ENCODE measurements at regions not wholly inside any gene's neighbourhood (a gene's known extent, or its start where the extent isn't known, plus 50 kb on each side); places are given as distances from the start of the nearest gene placed in this dataset.

- Histone ChIP-seq H3F3A (ENCODE audit: control insufficient read depth, insufficient read depth) (no peaks in the 10 kb centered on the region), H3K27me3 (ENCODE audit: control insufficient read depth, low read length) (no peaks in the 10 kb centered on the region), H4K20me1 (ENCODE audit: control insufficient read depth, insufficient read depth, low read depth, low read length) (no peaks in the 10 kb centered on the region), H3K79me2 (ENCODE audit: control insufficient read depth, low read length) (no peaks in the 10 kb centered on the region), H3K27ac (ENCODE audit: low read depth, low read length) (no peak overlapping the region), H3K9me2 (replicated peaks; ENCODE audit: control insufficient read depth, low read length) (no peaks in the 10 kb centered on the region), H3K4me1 (ENCODE audit: control insufficient read depth, low read length) (no peaks in the 10 kb centered on the region), H3K4me2 (ENCODE audit: low read length) (no peak overlapping the region), H3K36me3 (ENCODE audit: control insufficient read depth, low read length) (no peaks in the 10 kb centered on the region), H3K9me3 (ENCODE audit: control insufficient read depth, insufficient read depth, low read length) (no peaks in the 10 kb centered on the region), H3K4me3 (ENCODE audit: low read length) (no peak overlapping the region)
- TF ChIP-seq EZH2phosphoT487 (IDR thresholded peaks at IDR 0.05; ENCODE audit: borderline replicate concordance, low read length) (no peak), CTCF (IDR thresholded peaks at IDR 0.05; ENCODE audit: low read depth, low read length, poor library complexity, severe bottlenecking) (no peak)
Measured at GRCh38 chr11:80726236-80726635, 1285.4 kb upstream of the TENM4 start.

- H3K27me3 ChIP-seq (ENCODE audit: control insufficient read depth, low read length), result no peaks in the 10 kb centered on the region
- H3K4me1 ChIP-seq (ENCODE audit: control insufficient read depth, low read length), result no peaks in the 10 kb centered on the region
- H3K36me3 ChIP-seq (ENCODE audit: control insufficient read depth, low read length), result no peaks in the 10 kb centered on the region
- H3K4me3 ChIP-seq (ENCODE audit: low read length), result no peak overlapping the region
- no peaks in the 10 kb centered on the region for H4K20me1 ChIP-seq (ENCODE audit: control insufficient read depth, insufficient read depth, low read depth, low read length)
- H3K4me2 ChIP-seq (ENCODE audit: low read length), result no peak overlapping the region
- no peaks in the 10 kb centered on the region for H3K9me3 ChIP-seq (ENCODE audit: control insufficient read depth, insufficient read depth, low read length)
- H3K27ac ChIP-seq (ENCODE audit: low read depth, low read length), result no peak overlapping the region
- H3K9me2 ChIP-seq (replicated peaks; ENCODE audit: control insufficient read depth, low read length), result no peaks in the 10 kb centered on the region
- no peaks in the 10 kb centered on the region for H3F3A ChIP-seq (ENCODE audit: control insufficient read depth, insufficient read depth)
- TF ChIP-seq CTCF (IDR thresholded peaks at IDR 0.05; ENCODE audit: low read depth, low read length, poor library complexity, severe bottlenecking) (no peak), EZH2phosphoT487 (IDR thresholded peaks at IDR 0.05; ENCODE audit: borderline replicate concordance, low read length) (no peak)
- no peaks in the 10 kb centered on the region for H3K79me2 ChIP-seq (ENCODE audit: control insufficient read depth, low read length)
Measured at GRCh38 chr11:80724366-80724765, 1283.5 kb upstream of the TENM4 start.

DNA sequence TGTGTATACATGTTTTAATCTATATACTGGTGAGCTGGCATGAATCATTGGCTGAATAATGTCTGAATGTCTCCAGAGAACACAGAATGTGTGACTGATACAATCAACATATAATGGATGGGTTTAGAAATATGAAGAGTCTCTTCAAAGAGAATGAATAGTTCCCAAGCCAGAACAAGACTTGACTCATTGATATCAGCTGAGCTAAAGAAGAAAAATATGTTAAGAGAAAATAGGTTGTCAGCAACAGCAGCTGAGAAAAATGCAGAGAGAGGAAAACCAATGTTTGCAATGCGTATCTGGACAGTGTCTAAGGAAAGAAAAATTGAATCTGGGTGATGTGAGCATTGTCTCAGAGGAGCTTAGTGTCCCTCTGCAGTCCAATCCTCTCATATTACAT lies 1281.8 kb upstream of the TENM4 start:
- H3F3A ChIP-seq (ENCODE audit: control insufficient read depth, insufficient read depth), result no peaks in the 10 kb centered on the region
- no peak overlapping the region for H3K27ac ChIP-seq (ENCODE audit: low read depth, low read length)
- H3K4me2 ChIP-seq (ENCODE audit: low read length), result no peak overlapping the region
- no peak overlapping the region for H3K4me3 ChIP-seq (ENCODE audit: low read length)
- TF ChIP-seq CTCF (IDR thresholded peaks at IDR 0.05; ENCODE audit: low read depth, low read length, poor library complexity, severe bottlenecking) (no peak), EZH2phosphoT487 (IDR thresholded peaks at IDR 0.05; ENCODE audit: borderline replicate concordance, low read length) (no peak)
- no peaks in the 10 kb centered on the region for H3K36me3 ChIP-seq (ENCODE audit: control insufficient read depth, low read length)
- H3K79me2 ChIP-seq (ENCODE audit: control insufficient read depth, low read length), result no peaks in the 10 kb centered on the region
- no peaks in the 10 kb centered on the region for H3K9me2 ChIP-seq (replicated peaks; ENCODE audit: control insufficient read depth, low read length)
- no peaks in the 10 kb centered on the region for H3K9me3 ChIP-seq (ENCODE audit: control insufficient read depth, insufficient read depth, low read length)
- H4K20me1 ChIP-seq (ENCODE audit: control insufficient read depth, insufficient read depth, low read depth, low read length), result no peaks in the 10 kb centered on the region
- H3K4me1 ChIP-seq (ENCODE audit: control insufficient read depth, low read length), result no peaks in the 10 kb centered on the region
- no peaks in the 10 kb centered on the region for H3K27me3 ChIP-seq (ENCODE audit: control insufficient read depth, low read length)

- no peaks in the 10 kb centered on the region for H3K9me2 ChIP-seq (replicated peaks; ENCODE audit: control insufficient read depth, low read length)
- H4K20me1 ChIP-seq (ENCODE audit: control insufficient read depth, insufficient read depth, low read depth, low read length), result no peaks in the 10 kb centered on the region
- TF ChIP-seq CTCF (IDR thresholded peaks at IDR 0.05; ENCODE audit: low read depth, low read length, poor library complexity, severe bottlenecking) (no peak), EZH2phosphoT487 (IDR thresholded peaks at IDR 0.05; ENCODE audit: borderline replicate concordance, low read length) (no peak)
Measured at GRCh38 chr11:80720295-80720694, 1279.5 kb upstream of the TENM4 start.

More at GRCh38 chr11:80720295-80720694, 1279.5 kb upstream of the TENM4 start:
- Histone ChIP-seq H3K27me3 (ENCODE audit: control insufficient read depth, low read length) (no peaks in the 10 kb centered on the region), H3K79me2 (ENCODE audit: control insufficient read depth, low read length) (no peaks in the 10 kb centered on the region), H3K36me3 (ENCODE audit: control insufficient read depth, low read length) (no peaks in the 10 kb centered on the region), H3K4me3 (ENCODE audit: low read length) (no peak overlapping the region), H3K27ac (ENCODE audit: low read depth, low read length) (no peak overlapping the region), H3F3A (ENCODE audit: control insufficient read depth, insufficient read depth) (no peaks in the 10 kb centered on the region), H3K9me3 (ENCODE audit: control insufficient read depth, insufficient read depth, low read length) (no peaks in the 10 kb centered on the region), H3K4me2 (ENCODE audit: low read length) (no peak overlapping the region), H3K4me1 (ENCODE audit: control insufficient read depth, low read length) (no peaks in the 10 kb centered on the region)
